GM12878 (cell line): ENCODE measurements at regions not wholly inside any gene's neighbourhood (a gene's known extent, or its start where the extent isn't known, plus 50 kb on each side); places are given as distances from the start of the nearest gene placed in this dataset.

Experiments
- EED ChIP-seq: sonication (generic); IDR thresholded peaks from 2 replicates; pipeline ENCODE4 v1.6.1; 2016; ENCODE audit warnings: antibody characterized with exemption, low read depth
- GABPA ChIP-seq: IDR thresholded peaks from 2 replicates; pipeline ENCODE4 v1.6.1; 2014; ENCODE audit warnings: antibody characterized with exemption, low read depth, mild to moderate bottlenecking, inconsistent platforms
- HDAC6 ChIP-seq: fragments of 200-600 bp; sonication (generic); IDR thresholded peaks from one replicate; pipeline ENCODE4 v1.8.0; 2017; ENCODE audit warnings: antibody characterized with exemption; ENCODE audit not compliant: unreplicated experiment
- MEF2B ChIP-seq: fragments of 450-650 bp; IDR thresholded peaks from 2 replicates; pipeline ENCODE4 v1.6.1; 2018; ENCODE audit warnings: mild to moderate bottlenecking, moderate library complexity; ENCODE audit not compliant: partially characterized antibody, poor library complexity, severe bottlenecking
- MTA2 ChIP-seq: fragments of 450-650 bp; IDR thresholded peaks from 2 replicates; pipeline ENCODE4 v1.6.1; 2016; ENCODE audit warnings: low read depth, mild to moderate bottlenecking, moderate library complexity
- MYC ChIP-seq: IDR thresholded peaks from 2 replicates; pipeline ENCODE4 v1.6.1; 2011; ENCODE audit warnings: mild to moderate bottlenecking, low read length, moderate library complexity, inconsistent platforms; ENCODE audit not compliant: insufficient read depth, insufficient replicate concordance, insufficient read length, severe bottlenecking
- SREBF1 ChIP-seq: IDR thresholded peaks from 2 replicates; pipeline ENCODE4 v1.6.1; 2012; ENCODE audit warnings: mild to moderate bottlenecking, low read length
- SREBF2 ChIP-seq: IDR thresholded peaks from 2 replicates; pipeline ENCODE4 v1.6.1; 2012; ENCODE audit warnings: mild to moderate bottlenecking, low read length
- TCF7 ChIP-seq: IDR thresholded peaks from 2 replicates; pipeline ENCODE4 v1.6.1; 2014; ENCODE audit warnings: antibody characterized with exemption, borderline replicate concordance
- TF ChIP-seq, protein P1 (sequence below): fragments of 450-650 bp; IDR thresholded peaks from 2 replicates; pipeline ENCODE4 v1.6.1; 2017; ENCODE audit warnings: antibody characterized with exemption, mild to moderate bottlenecking, moderate library complexity
- TF ChIP-seq, protein P2 (sequence below): fragments of 450-650 bp; conservative IDR thresholded peaks from 2 replicates; pipeline ENCODE4 v1.6.1; 2017; ENCODE audit warnings: mild to moderate bottlenecking, moderate library complexity
- TF ChIP-seq, protein P3 (sequence below): IDR thresholded peaks from 2 replicates; pipeline ENCODE4 v1.6.1; 2011; ENCODE audit warnings: low read depth, low read length, improper control_type of control experiment, borderline replicate concordance
- TF ChIP-seq, protein P4 (sequence below): IDR thresholded peaks from 2 replicates; pipeline ENCODE4 v1.6.1; 2012; ENCODE audit warnings: improper control_type of control experiment, low read depth, low read length; ENCODE audit not compliant: insufficient replicate concordance
- TF ChIP-seq, protein P5 (sequence below): fragments of 450-650 bp; IDR thresholded peaks from 2 replicates; pipeline ENCODE4 v1.6.1; 2017; ENCODE audit warnings: mild to moderate bottlenecking

DNA sequence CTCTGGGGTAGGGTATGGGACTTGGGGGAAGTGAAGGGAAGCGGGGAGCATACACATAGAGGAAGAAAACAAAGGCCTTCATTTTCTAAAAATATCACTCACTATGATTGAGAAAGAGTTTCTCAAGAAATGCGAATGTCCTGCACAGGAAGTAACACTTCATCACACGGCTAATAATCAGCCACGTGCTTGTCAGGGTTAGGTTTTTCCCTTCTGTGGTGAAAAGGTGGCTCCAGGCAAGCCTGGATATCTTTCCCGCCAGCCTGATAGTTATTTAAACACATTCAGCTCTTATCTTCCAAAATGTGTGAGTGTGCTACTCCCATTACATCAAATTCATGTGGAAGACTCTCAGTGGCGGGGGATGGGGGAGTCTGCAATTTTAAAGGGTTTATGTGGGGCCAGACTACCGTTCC is 166.4 kb upstream of the ADO start (continued):
- TF ChIP-seq, protein P1, sequence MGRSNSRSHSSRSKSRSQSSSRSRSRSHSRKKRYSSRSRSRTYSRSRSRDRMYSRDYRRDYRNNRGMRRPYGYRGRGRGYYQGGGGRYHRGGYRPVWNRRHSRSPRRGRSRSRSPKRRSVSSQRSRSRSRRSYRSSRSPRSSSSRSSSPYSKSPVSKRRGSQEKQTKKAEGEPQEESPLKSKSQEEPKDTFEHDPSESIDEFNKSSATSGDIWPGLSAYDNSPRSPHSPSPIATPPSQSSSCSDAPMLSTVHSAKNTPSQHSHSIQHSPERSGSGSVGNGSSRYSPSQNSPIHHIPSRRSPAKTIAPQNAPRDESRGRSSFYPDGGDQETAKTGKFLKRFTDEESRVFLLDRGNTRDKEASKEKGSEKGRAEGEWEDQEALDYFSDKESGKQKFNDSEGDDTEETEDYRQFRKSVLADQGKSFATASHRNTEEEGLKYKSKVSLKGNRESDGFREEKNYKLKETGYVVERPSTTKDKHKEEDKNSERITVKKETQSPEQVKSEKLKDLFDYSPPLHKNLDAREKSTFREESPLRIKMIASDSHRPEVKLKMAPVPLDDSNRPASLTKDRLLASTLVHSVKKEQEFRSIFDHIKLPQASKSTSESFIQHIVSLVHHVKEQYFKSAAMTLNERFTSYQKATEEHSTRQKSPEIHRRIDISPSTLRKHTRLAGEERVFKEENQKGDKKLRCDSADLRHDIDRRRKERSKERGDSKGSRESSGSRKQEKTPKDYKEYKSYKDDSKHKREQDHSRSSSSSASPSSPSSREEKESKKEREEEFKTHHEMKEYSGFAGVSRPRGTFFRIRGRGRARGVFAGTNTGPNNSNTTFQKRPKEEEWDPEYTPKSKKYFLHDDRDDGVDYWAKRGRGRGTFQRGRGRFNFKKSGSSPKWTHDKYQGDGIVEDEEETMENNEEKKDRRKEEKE, result no peak
- TF ChIP-seq MTA2, result peak; percentile 79; the same call in 1 of the 2 replicates
- TF ChIP-seq SREBF2, result no peak
- TF ChIP-seq, protein P2, sequence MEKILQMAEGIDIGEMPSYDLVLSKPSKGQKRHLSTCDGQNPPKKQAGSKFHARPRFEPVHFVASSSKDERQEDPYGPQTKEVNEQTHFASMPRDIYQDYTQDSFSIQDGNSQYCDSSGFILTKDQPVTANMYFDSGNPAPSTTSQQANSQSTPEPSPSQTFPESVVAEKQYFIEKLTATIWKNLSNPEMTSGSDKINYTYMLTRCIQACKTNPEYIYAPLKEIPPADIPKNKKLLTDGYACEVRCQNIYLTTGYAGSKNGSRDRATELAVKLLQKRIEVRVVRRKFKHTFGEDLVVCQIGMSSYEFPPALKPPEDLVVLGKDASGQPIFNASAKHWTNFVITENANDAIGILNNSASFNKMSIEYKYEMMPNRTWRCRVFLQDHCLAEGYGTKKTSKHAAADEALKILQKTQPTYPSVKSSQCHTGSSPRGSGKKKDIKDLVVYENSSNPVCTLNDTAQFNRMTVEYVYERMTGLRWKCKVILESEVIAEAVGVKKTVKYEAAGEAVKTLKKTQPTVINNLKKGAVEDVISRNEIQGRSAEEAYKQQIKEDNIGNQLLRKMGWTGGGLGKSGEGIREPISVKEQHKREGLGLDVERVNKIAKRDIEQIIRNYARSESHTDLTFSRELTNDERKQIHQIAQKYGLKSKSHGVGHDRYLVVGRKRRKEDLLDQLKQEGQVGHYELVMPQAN, result no peak
- TF ChIP-seq, protein P3, sequence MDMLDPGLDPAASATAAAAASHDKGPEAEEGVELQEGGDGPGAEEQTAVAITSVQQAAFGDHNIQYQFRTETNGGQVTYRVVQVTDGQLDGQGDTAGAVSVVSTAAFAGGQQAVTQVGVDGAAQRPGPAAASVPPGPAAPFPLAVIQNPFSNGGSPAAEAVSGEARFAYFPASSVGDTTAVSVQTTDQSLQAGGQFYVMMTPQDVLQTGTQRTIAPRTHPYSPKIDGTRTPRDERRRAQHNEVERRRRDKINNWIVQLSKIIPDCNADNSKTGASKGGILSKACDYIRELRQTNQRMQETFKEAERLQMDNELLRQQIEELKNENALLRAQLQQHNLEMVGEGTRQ, result peak; percentile 37; the same call in 1 of the 2 replicates
- TF ChIP-seq EED, result peak; percentile 30; the same call in 1 of the 2 replicates
- peak; percentile 80 for TF ChIP-seq MEF2B
- no peak for TF ChIP-seq HDAC6
- TF ChIP-seq, protein P4, sequence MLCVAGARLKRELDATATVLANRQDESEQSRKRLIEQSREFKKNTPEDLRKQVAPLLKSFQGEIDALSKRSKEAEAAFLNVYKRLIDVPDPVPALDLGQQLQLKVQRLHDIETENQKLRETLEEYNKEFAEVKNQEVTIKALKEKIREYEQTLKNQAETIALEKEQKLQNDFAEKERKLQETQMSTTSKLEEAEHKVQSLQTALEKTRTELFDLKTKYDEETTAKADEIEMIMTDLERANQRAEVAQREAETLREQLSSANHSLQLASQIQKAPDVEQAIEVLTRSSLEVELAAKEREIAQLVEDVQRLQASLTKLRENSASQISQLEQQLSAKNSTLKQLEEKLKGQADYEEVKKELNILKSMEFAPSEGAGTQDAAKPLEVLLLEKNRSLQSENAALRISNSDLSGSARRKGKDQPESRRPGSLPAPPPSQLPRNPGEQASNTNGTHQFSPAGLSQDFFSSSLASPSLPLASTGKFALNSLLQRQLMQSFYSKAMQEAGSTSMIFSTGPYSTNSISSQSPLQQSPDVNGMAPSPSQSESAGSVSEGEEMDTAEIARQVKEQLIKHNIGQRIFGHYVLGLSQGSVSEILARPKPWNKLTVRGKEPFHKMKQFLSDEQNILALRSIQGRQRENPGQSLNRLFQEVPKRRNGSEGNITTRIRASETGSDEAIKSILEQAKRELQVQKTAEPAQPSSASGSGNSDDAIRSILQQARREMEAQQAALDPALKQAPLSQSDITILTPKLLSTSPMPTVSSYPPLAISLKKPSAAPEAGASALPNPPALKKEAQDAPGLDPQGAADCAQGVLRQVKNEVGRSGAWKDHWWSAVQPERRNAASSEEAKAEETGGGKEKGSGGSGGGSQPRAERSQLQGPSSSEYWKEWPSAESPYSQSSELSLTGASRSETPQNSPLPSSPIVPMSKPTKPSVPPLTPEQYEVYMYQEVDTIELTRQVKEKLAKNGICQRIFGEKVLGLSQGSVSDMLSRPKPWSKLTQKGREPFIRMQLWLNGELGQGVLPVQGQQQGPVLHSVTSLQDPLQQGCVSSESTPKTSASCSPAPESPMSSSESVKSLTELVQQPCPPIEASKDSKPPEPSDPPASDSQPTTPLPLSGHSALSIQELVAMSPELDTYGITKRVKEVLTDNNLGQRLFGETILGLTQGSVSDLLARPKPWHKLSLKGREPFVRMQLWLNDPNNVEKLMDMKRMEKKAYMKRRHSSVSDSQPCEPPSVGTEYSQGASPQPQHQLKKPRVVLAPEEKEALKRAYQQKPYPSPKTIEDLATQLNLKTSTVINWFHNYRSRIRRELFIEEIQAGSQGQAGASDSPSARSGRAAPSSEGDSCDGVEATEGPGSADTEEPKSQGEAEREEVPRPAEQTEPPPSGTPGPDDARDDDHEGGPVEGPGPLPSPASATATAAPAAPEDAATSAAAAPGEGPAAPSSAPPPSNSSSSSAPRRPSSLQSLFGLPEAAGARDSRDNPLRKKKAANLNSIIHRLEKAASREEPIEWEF, result peak; percentile 26
- TF ChIP-seq TCF7, result no peak; the same call in 1 of the 2 replicates
- TF ChIP-seq MYC, result no peak
- TF ChIP-seq GABPA, result peak; percentile 58
- TF ChIP-seq, protein P5, sequence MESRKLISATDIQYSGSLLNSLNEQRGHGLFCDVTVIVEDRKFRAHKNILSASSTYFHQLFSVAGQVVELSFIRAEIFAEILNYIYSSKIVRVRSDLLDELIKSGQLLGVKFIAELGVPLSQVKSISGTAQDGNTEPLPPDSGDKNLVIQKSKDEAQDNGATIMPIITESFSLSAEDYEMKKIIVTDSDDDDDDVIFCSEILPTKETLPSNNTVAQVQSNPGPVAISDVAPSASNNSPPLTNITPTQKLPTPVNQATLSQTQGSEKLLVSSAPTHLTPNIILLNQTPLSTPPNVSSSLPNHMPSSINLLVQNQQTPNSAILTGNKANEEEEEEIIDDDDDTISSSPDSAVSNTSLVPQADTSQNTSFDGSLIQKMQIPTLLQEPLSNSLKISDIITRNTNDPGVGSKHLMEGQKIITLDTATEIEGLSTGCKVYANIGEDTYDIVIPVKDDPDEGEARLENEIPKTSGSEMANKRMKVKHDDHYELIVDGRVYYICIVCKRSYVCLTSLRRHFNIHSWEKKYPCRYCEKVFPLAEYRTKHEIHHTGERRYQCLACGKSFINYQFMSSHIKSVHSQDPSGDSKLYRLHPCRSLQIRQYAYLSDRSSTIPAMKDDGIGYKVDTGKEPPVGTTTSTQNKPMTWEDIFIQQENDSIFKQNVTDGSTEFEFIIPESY, result no peak
- no peak for TF ChIP-seq SREBF1
